GM10248 (cell line): ENCODE measurements at regions not wholly inside any gene's neighbourhood (a gene's known extent, or its start where the extent isn't known, plus 50 kb on each side); places are given as distances from the start of the nearest gene placed in this dataset.
"Not testable (repeated sequence)": the region's sequence is repeated elsewhere in the genome, so short reads cannot be mapped to it uniquely, and the experiment has no call there.

Experiments used
- CTCF ChIA-PET: fragments of 300-600 bp; sonication (Branson Sonifier 250); formaldehyde crosslinking; extraction: SDS; loops from one replicate; lab custom pipeline; 2021; ENCODE audit warnings: antibody characterized with exemption; lab: Yijun Ruan, JAX
- POLR2A ChIA-PET: fragments of 350-650 bp; sonication (Branson Sonifier 250); formaldehyde crosslinking; extraction: SDS; loops from one replicate; lab custom pipeline; 2020; ENCODE audit warnings: antibody characterized with exemption; lab: Yijun Ruan, JAX
- DNase-seq: peaks from one replicate; pipeline ENCODE4 v3.0.0; 2012; ENCODE audit errors: extremely low spot score
- TF ChIP-seq, protein P1 (sequence below): IDR thresholded peaks from 2 replicates; pipeline ENCODE4 v1.5.1; 2012; ENCODE audit warnings: mild to moderate bottlenecking, low read depth; ENCODE audit errors: extremely low read depth, missing control alignments, control extremely low read depth

DNA sequence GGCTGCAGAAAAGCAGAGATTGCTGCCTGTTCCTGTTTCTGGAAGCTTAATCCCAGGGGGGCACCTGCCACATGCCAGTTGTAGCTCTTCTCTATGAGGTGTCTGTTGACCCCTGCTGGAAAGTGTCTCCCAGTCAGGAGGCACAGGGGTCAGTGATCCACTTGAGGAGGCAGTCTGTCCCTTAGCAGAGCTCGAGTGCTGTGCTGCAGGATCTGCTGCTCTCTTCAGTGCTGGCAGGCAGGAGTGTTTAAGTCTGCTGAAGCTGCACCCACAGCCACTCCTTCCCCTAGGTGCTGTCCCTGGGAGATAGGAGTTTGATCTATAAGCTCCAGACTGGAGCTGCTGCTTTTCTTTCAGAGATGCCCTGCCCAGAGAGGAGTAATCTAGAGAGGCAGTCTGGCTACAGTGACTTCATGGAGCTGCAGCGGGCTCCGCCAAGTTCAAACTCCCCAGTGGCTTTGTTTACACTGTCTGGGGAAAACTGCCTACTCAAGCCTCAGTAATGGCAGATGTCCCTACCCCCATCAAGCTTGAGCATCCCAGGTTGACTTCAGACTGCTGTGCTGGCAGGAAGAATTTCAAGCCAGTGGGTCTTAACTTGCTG, 57.6 kb upstream of the CROT start:
- ChIA-PET POLR2A (no interaction called here), CTCF (interaction anchor here (1.3 to 2.5 kb wide), 2 partner anchors 9 to 24 kb away, joined by 3 to 5 read pairs; no protein-coding TSS in a partner anchor)
- TF ChIP-seq, protein P1, sequence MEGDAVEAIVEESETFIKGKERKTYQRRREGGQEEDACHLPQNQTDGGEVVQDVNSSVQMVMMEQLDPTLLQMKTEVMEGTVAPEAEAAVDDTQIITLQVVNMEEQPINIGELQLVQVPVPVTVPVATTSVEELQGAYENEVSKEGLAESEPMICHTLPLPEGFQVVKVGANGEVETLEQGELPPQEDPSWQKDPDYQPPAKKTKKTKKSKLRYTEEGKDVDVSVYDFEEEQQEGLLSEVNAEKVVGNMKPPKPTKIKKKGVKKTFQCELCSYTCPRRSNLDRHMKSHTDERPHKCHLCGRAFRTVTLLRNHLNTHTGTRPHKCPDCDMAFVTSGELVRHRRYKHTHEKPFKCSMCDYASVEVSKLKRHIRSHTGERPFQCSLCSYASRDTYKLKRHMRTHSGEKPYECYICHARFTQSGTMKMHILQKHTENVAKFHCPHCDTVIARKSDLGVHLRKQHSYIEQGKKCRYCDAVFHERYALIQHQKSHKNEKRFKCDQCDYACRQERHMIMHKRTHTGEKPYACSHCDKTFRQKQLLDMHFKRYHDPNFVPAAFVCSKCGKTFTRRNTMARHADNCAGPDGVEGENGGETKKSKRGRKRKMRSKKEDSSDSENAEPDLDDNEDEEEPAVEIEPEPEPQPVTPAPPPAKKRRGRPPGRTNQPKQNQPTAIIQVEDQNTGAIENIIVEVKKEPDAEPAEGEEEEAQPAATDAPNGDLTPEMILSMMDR = no peak
- DNase-seq = no peak

DNA sequence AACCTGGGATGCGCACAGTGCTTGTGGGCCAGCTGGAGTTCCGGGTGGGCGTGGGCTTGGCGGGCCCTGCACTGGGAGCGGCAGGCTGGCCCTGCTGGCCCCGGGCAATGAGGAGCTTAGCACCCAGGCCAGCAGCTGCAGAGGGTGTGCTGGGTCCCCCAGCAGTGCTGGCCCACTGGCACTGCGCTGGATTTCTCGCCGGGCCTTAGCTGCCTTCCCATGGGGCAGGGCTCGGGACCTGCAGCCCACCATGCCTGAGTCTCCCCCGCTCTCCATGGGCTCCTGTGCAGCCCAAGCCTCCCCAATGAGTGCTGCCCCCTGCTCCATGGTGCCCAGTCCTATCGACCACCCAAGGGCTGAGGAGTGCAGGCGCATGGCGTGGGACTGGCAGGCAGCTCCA, 56.7 kb upstream of the CROT start:
- POLR2A ChIA-PET, DNase-seq: not testable (repeated sequence)
- CTCF ChIA-PET = interaction anchor here (1.0 to 2.5 kb wide), 2 partner anchors 8 to 24 kb away, joined by 3 to 5 read pairs; no protein-coding TSS in a partner anchor

DNA sequence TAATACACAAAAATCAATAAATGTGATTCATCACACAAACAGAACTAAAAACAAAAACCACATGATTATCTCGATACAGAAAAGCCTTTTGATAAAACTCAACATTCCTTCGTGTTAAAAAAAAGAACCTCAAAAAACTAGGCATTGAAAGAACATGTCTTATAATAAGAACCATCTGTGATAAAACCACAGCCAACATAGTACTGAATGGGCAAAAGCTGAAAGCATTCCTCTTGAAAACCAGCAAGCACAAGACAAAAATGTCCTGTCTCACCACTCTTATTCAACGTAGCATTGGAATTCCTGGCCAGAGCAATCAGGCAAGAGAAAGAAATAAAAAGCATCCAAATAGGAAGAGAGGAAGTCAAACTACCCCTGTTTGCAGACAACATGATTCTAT, 49.9 kb upstream of the CROT start:
- POLR2A ChIA-PET, DNase-seq: not testable (repeated sequence)
- CTCF ChIA-PET = interaction anchor here (1.3 to 2.2 kb wide), 3 partner anchors 103 to 121 kb away, joined by 3 to 5 read pairs (median 4); no protein-coding TSS in a partner anchor
